Peyer's patch (tissue), 4 donors: ENCODE measurements at regions not wholly inside any gene's neighbourhood (a gene's known extent, or its start where the extent isn't known, plus 50 kb on each side); places are given as distances from the start of the nearest gene placed in this dataset.

Source experiments
- CTCF ChIP-seq, 6 experiments: fragments of 450-650 bp in 4 of 6; fragments of 200-600 bp in 2 of 6; sonication (generic) in 1 of 6; IDR thresholded peaks; one replicate each; pipeline ENCODE4 v1.5.1; 2017 to 2019; ENCODE audit warnings: antibody characterized with exemption in 6 of 6, mild to moderate bottlenecking in 3 of 6, moderate library complexity in 1 of 6
- POLR2A ChIP-seq, 2 donors: fragments of 450-650 bp; IDR thresholded peaks; one replicate each; pipeline ENCODE4 v1.5.1; 2017; ENCODE audit warnings: antibody characterized with exemption in 2 of 2, mild to moderate bottlenecking in 2 of 2, moderate library complexity in 2 of 2

- TF ChIP-seq POLR2A (IDR thresholded peaks at IDR 0.05), result no peak
- TF ChIP-seq CTCF (IDR thresholded peaks at IDR 0.05), result no peak
Observed at GRCh38 chr9:115972843-115973595, 180.6 kb upstream of the PAPPA start.
